Stomach (tissue), 4 donors: ENCODE measurements at regions not wholly inside any gene's neighbourhood (a gene's known extent, or its start where the extent isn't known, plus 50 kb on each side); places are given as distances from the start of the nearest gene placed in this dataset.
"Not testable (repeated sequence)": the region's sequence is repeated elsewhere in the genome, so short reads cannot be mapped to it uniquely, and the experiment has no call there.

Experiments
- EP300 ChIP-seq: sonication (generic); formaldehyde crosslinking; IDR thresholded peaks from one replicate; pipeline ENCODE4 v1.6.1; 2017; ENCODE audit warnings: antibody characterized with exemption
- POLR2A ChIP-seq, 4 donors: fragments of 450-650 bp; IDR thresholded peaks; one replicate each; pipeline ENCODE4 v1.6.1; 2016; ENCODE audit warnings: antibody characterized with exemption in 4 of 4, control low read depth in 2 of 4, mild to moderate bottlenecking in 1 of 4, moderate library complexity in 1 of 4
- POLR2AphosphoS5 ChIP-seq, 3 donors: sonication (generic); formaldehyde crosslinking; IDR thresholded peaks; one replicate each; pipeline ENCODE4 v1.6.1; 2016; ENCODE audit warnings: antibody characterized with exemption in 3 of 3
- TF ChIP-seq, protein P1 (sequence below), 7 experiments: fragments of 450-650 bp in 4 of 7; fragments of 200-600 bp in 3 of 7; sonication (generic) in 3 of 7; IDR thresholded peaks; one replicate each; pipeline ENCODE4 v1.5.1; 2016 to 2019; ENCODE audit warnings: antibody characterized with exemption in 7 of 7, control low read depth in 2 of 7, mild to moderate bottlenecking in 1 of 7

- TF ChIP-seq, protein P1, sequence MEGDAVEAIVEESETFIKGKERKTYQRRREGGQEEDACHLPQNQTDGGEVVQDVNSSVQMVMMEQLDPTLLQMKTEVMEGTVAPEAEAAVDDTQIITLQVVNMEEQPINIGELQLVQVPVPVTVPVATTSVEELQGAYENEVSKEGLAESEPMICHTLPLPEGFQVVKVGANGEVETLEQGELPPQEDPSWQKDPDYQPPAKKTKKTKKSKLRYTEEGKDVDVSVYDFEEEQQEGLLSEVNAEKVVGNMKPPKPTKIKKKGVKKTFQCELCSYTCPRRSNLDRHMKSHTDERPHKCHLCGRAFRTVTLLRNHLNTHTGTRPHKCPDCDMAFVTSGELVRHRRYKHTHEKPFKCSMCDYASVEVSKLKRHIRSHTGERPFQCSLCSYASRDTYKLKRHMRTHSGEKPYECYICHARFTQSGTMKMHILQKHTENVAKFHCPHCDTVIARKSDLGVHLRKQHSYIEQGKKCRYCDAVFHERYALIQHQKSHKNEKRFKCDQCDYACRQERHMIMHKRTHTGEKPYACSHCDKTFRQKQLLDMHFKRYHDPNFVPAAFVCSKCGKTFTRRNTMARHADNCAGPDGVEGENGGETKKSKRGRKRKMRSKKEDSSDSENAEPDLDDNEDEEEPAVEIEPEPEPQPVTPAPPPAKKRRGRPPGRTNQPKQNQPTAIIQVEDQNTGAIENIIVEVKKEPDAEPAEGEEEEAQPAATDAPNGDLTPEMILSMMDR (IDR thresholded peaks at IDR 0.05): not testable (repeated sequence)
- not testable (repeated sequence) for TF ChIP-seq POLR2A (IDR thresholded peaks at IDR 0.05); EP300; POLR2AphosphoS5 (IDR thresholded peaks at IDR 0.05)
Measured at GRCh38 chr9:66782010-66782409, 118.5 kb upstream of the ZNF658 start.
